OCI-LY7 (cell line): ENCODE measurements at regions not wholly inside any gene's neighbourhood (a gene's known extent, or its start where the extent isn't known, plus 50 kb on each side); places are given as distances from the start of the nearest gene placed in this dataset.

ENCODE experiments used
- CTCF ChIP-seq: fragments of 200-600 bp; sonication (generic); conservative IDR thresholded peaks from 2 replicates; pipeline ENCODE4 v1.5.1; 2014; ENCODE audit warnings: mild to moderate bottlenecking, antibody characterized with exemption, low read length, moderate library complexity, mixed read lengths
- EZH2phosphoT487 ChIP-seq: fragments of 200-600 bp; sonication (generic); IDR thresholded peaks from 2 replicates; pipeline ENCODE4 v1.6.1; 2018; ENCODE audit warnings: low read depth, borderline replicate concordance, mild to moderate bottlenecking, mixed run types, antibody characterized with exemption, low read length, moderate library complexity, mixed read lengths

GRCh38 chr9:97769208-97769607, 72.1 kb upstream of the XPA start:
- TF ChIP-seq CTCF (no peak), EZH2phosphoT487 (no peak)
